IMR-90 (cell line): ENCODE measurements at regions not wholly inside any gene's neighbourhood (a gene's known extent, or its start where the extent isn't known, plus 50 kb on each side); places are given as distances from the start of the nearest gene placed in this dataset.

Experiments used
- ATAC-seq: fragments of 200-7000 bp; cut with Tn5 transposase; 2 replicates; pipeline ENCODE4 v1.9.1; 2020; ENCODE audit warnings: low read depth, mild to moderate bottlenecking, moderate library complexity
- BruUV-seq: library from RNA; stranded (reverse); fragments of 400-500 nt; replicated peaks from 2 replicates; lab custom pipeline; 2021; lab: Mats Ljungman, UMichigan
- CTCF ChIA-PET: fragments of 300-600 bp; formaldehyde crosslinking; extraction: SDS; loops from one replicate; lab custom pipeline; 2021; ENCODE audit warnings: antibody characterized with exemption; lab: Yijun Ruan, JAX
- POLR2A ChIA-PET: fragments of 300-600 bp; sonication (Branson Sonifier 250); formaldehyde crosslinking; loops from one replicate; lab custom pipeline; 2022; ENCODE audit warnings: antibody characterized with exemption; ENCODE audit not compliant: unreplicated experiment; lab: Charles Lee
- DNase-seq: peaks from one replicate; pipeline ENCODE4 v3.0.0; 2013
- H2AFZ ChIP-seq: replicated peaks from 2 replicates; pipeline ENCODE3; 2013; ENCODE audit warnings: low read length, mild to moderate bottlenecking; ENCODE audit not compliant: poor library complexity
- H2AK5ac ChIP-seq: 2 replicates; pipeline ENCODE4 v1.6.1; 2013; ENCODE audit warnings: low read depth, low read length, inconsistent platforms
- H2AK9ac ChIP-seq: replicated peaks from 2 replicates; pipeline ENCODE3; 2013; ENCODE audit warnings: mild to moderate bottlenecking, low read depth, low read length, moderate library complexity; ENCODE audit not compliant: poor library complexity
- H2BK120ac ChIP-seq: 2 replicates; pipeline ENCODE4 v1.6.1; 2013; ENCODE audit warnings: low read depth, low read length, inconsistent platforms
- H2BK15ac ChIP-seq: 3 replicates; pipeline ENCODE4 v1.6.1; 2013; ENCODE audit warnings: low read depth, low read length, inconsistent platforms
- H2BK20ac ChIP-seq: 2 replicates; pipeline ENCODE4 v1.6.1; 2013; ENCODE audit warnings: low read depth, mild to moderate bottlenecking, inconsistent platforms, low read length, moderate library complexity
- H2BK5ac ChIP-seq: 2 replicates; pipeline ENCODE4 v1.6.1; 2013; ENCODE audit warnings: mild to moderate bottlenecking, low read depth, low read length, inconsistent platforms; ENCODE audit not compliant: poor library complexity, severe bottlenecking
- H3K14ac ChIP-seq: replicated peaks from 2 replicates; pipeline ENCODE4 v1.6.1; 2013; ENCODE audit warnings: low read depth, low read length, inconsistent platforms
- H3K18ac ChIP-seq: 2 replicates; pipeline ENCODE4 v1.6.1; 2013; ENCODE audit warnings: low read depth, low read length, control low read depth
- H3K23ac ChIP-seq: 2 replicates; pipeline ENCODE4 v1.6.1; 2013; ENCODE audit warnings: low read depth, low read length, inconsistent platforms
- H3K27ac ChIP-seq: 2 replicates; pipeline ENCODE4 v1.5.1; 2013; ENCODE audit warnings: mild to moderate bottlenecking, control low read depth, low read length; ENCODE audit not compliant: insufficient read depth
- H3K27me3 ChIP-seq: 2 replicates; pipeline ENCODE4 v1.6.1; 2013; ENCODE audit warnings: low read length; ENCODE audit not compliant: control insufficient read depth, insufficient read depth
- H3K36me3 ChIP-seq: 2 replicates; pipeline ENCODE4 v1.6.1; 2013; ENCODE audit warnings: low read length, mixed read lengths; ENCODE audit not compliant: control insufficient read depth, insufficient read depth
- H3K4ac ChIP-seq: 2 replicates; pipeline ENCODE4 v1.6.1; 2013; ENCODE audit warnings: low read depth, low read length, inconsistent platforms
- H3K4me1 ChIP-seq: 2 replicates; pipeline ENCODE4 v1.6.1; 2013; ENCODE audit warnings: low read length, mixed read lengths; ENCODE audit not compliant: control insufficient read depth, insufficient read depth
- H3K4me2 ChIP-seq: 2 replicates; pipeline ENCODE4 v1.6.1; 2013; ENCODE audit warnings: low read depth, mild to moderate bottlenecking, control low read depth, low read length, moderate library complexity
- H3K4me3 ChIP-seq: 2 replicates; pipeline ENCODE4 v1.5.1; 2013; ENCODE audit warnings: low read depth, mild to moderate bottlenecking, control low read depth, low read length, moderate library complexity; ENCODE audit not compliant: insufficient read depth
- H3K56ac ChIP-seq: 2 replicates; pipeline ENCODE4 v1.6.1; 2013; ENCODE audit warnings: low read length, inconsistent platforms; ENCODE audit not compliant: insufficient read depth; ENCODE audit errors: extremely low read depth
- H3K79me1 ChIP-seq, 2 experiments: 2 replicates each; pipeline ENCODE4 v1.6.1; 2013; ENCODE audit warnings: low read length in 2 of 2, inconsistent platforms in 1 of 2, low read depth in 1 of 2
- H3K9ac ChIP-seq: 2 replicates; pipeline ENCODE4 v1.6.1; 2013; ENCODE audit warnings: low read depth, low read length, control low read depth
- H3K9me1 ChIP-seq: 2 replicates; pipeline ENCODE4 v1.6.1; 2013; ENCODE audit warnings: low read length, inconsistent platforms; ENCODE audit not compliant: insufficient read depth
- H3K9me3 ChIP-seq: 2 replicates; pipeline ENCODE4 v1.6.1; 2013; ENCODE audit warnings: low read length; ENCODE audit not compliant: control insufficient read depth, insufficient read depth
- H4K20me1 ChIP-seq: 2 replicates; pipeline ENCODE4 v1.6.1; 2013; ENCODE audit warnings: low read length, inconsistent platforms; ENCODE audit not compliant: insufficient read depth
- H4K5ac ChIP-seq: 2 replicates; pipeline ENCODE4 v1.6.1; 2013; ENCODE audit warnings: mild to moderate bottlenecking, low read depth, low read length, control low read depth
- H4K8ac ChIP-seq, 2 experiments: 2 replicates each; pipeline ENCODE4 v1.6.1; 2013; ENCODE audit warnings: low read depth in 2 of 2, low read length in 2 of 2, control low read depth in 1 of 2, inconsistent platforms in 1 of 2
- H4K91ac ChIP-seq: 2 replicates; pipeline ENCODE4 v1.6.1; 2013; ENCODE audit warnings: low read depth, low read length, inconsistent platforms; ENCODE audit not compliant: insufficient read depth
- BHLHE40 ChIP-seq: fragments of 150-350 bp; IDR thresholded peaks from 2 replicates; pipeline ENCODE4 v1.6.1; 2016; ENCODE audit warnings: mild to moderate bottlenecking, low read depth, low read length
- MAFK ChIP-seq: IDR thresholded peaks from 2 replicates; pipeline ENCODE4 v1.6.1; 2012; ENCODE audit warnings: low read depth, low read length, improper control_type of control experiment
- NFE2L2 ChIP-seq: fragments of 150-350 bp; IDR thresholded peaks from 2 replicates; pipeline ENCODE4 v1.6.1; 2016; ENCODE audit warnings: low read depth, mild to moderate bottlenecking, low read length
- POLR2A ChIP-seq: IDR thresholded peaks from 2 replicates; pipeline ENCODE4 v1.6.1; 2012; ENCODE audit warnings: mild to moderate bottlenecking, low read depth, low read length
- WGBS, 2 experiments: methylation state at CpG; one replicate each; pipeline versions ENCODE4 v1.1.5 to v1.1.7; 2013; ENCODE audit warnings: missing lambda C conversion rate in 2 of 2; ENCODE audit not compliant: insufficient read length in 1 of 2; ENCODE audit errors: extremely low coverage in 2 of 2; 5-methylcytosine and 5-hydroxymethylcytosine counted together
- dilution Hi-C: fragments of 300-500 bp; cut with HindIII; formaldehyde crosslinking; loops from one replicate; pipeline ENCODE4 v1.14.3; 2018; ENCODE audit warnings: low sequenced_read_pairs; ENCODE audit not compliant: unreplicated experiment
- in situ Hi-C: fragments of 300-500 bp; cut with MboI; formaldehyde crosslinking; loops from 3 replicates; pipeline ENCODE4 v1.14.3; 2019; ENCODE audit warnings: low sequenced_read_pairs, inconsistent platforms, mixed read lengths
- intact Hi-C: fragments of 100-400 bp; cut with micrococcal nuclease; formaldehyde crosslinking; loops from 2 replicates; pipeline ENCODE4 v1.10.0; 2022

DNA sequence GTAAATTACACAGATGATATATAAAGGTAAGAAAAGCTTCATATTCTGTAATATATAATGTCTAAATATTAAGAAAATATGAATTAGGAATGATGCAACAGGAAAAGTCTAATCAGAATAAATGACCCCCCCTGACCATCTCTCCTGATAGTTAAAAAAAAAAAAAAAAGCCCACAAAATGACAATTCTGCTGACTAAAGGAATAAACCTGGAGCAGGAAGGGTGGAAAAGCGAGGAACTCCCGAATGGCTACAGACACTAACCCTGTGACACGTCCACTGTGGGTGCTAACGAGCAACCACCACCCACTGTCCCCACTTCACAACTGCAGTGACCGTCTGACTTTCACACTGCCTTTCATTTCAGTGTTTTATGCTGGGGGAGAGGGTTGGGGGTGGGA is 67.6 kb upstream of the FOXQ1 start:
- in situ Hi-C loops, result no loop called here
- H2AFZ ChIP-seq, result no peak overlapping the region
- H4K91ac ChIP-seq, result no peak overlapping the region
- H3K36me3 ChIP-seq, result no peaks in the 10 kb centered on the region
- no peak overlapping the region for H3K14ac ChIP-seq
- intact Hi-C loops, result no loop called here
- no CpG with 5 or more reads among the region's 5 CpGs for WGBS, 2 experiments
- POLR2A ChIA-PET, result no interaction called here
- no peaks in the 10 kb centered on the region for H4K20me1 ChIP-seq
- CTCF ChIA-PET, result no interaction called here
- H3K9me3 ChIP-seq, result no peaks in the 10 kb centered on the region
- no peak overlapping the region for H4K8ac ChIP-seq
- H2BK5ac ChIP-seq, result no peak overlapping the region
- TF ChIP-seq MAFK (peak; percentile 66), NFE2L2 (no peak), BHLHE40 (no peak), POLR2A (no peak)
- DNase-seq (no peak), ATAC-seq (no peak)
- no peak overlapping the region for H2BK20ac ChIP-seq
- no peak overlapping the region for H4K5ac ChIP-seq
- BruUV-seq, result no TSS peak
- H2BK15ac ChIP-seq, result no peak overlapping the region
- H3K23ac ChIP-seq, result no peak overlapping the region
- no peak overlapping the region for H3K4ac ChIP-seq
- H3K9ac ChIP-seq, result no peak overlapping the region
- H3K4me3 ChIP-seq, result no peak overlapping the region
- H3K79me1 ChIP-seq, result no peaks in the 10 kb centered on the region
- no peak overlapping the region for H3K4me2 ChIP-seq
- H3K27ac ChIP-seq, result no peak overlapping the region
- peaks cover 12% of the 10 kb centered on the region for H3K9me1 ChIP-seq
- H3K18ac ChIP-seq, result no peak overlapping the region
- H2BK120ac ChIP-seq, result no peak overlapping the region
- dilution Hi-C loops, result no loop called here
- H3K4me1 ChIP-seq, result peaks cover 7% of the 10 kb centered on the region; the same call in 1 of the 2 replicates
- no peak overlapping the region for H3K56ac ChIP-seq
- H3K27me3 ChIP-seq, result no peaks in the 10 kb centered on the region; the same call in 1 of the 2 replicates
- H2AK9ac ChIP-seq, result no peak overlapping the region
- no peak overlapping the region for H2AK5ac ChIP-seq
